Inflammatory macrophage treated with lipopolysaccharide for 4 hours (primary cell): ENCODE measurements at regions not wholly inside any gene's neighbourhood (a gene's known extent, or its start where the extent isn't known, plus 50 kb on each side); places are given as distances from the start of the nearest gene placed in this dataset.

ENCODE experiments used
- DNase-seq: peaks from one replicate; pipeline ENCODE4 v3.0.0-alpha.2; 2020

DNA sequence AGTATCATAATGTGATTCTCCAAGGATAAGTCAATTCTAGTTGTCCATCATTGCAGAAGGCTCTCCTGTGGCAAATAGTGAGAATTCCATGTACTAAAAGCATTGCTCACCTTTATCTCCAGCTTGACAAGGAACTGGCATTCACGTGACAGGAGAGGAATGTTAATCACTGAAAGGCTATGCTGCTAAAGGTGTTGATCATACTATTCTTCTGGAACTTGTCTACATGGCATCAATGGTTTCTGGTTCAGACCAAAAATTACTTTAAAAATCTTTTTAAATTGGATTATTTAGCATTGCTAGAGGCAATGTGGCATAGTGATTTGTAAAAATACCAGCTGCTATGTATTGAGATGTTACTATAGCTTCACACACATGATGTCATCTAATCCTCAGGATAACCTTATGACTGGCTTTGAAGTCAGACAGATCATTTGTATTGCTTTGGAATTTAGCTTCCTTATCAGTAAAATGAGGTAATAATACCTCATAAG lies 414.4 kb downstream of the MTX2 start:
- DNase-seq, result no peak

DNA sequence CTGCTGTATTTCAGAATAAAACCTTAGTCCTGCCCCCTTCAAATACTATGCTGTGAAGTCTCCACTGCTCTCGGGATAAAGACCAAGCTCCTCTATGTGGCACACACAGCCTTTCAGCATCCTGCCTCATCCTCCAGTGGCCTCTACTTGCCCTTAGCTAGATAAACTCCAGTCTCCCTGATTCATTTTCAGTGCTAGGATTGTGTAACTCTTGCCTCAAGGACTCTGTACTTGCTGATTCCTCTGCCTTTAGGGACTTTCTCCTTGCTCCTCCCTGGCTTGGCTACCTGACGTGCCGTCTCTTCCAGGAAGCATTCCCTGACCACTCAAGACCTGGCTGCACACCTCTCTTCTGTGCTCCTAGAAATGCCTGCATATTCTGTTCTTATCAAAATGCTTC lies 416.7 kb downstream of the MTX2 start:
- DNase-seq, result no peak

DNA sequence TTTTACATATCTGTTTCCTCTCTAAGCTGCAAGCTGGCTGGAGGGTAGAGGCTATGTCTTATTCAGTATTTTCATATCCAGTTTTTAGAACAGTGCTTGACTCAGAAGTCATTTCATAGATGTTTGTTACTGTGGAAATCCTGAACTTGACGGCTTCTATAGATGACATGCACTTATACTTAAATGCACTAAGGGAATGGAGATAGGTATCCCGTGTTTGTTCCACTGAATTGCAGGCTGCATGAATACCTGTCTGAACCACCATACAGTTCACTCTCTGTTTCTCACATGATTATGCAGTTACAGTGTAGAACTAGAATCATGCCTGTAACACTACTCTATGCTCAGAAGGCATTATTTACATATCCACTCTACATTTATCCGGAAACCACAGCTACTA lies 417.1 kb downstream of the MTX2 start:
- no peak for DNase-seq

DNA sequence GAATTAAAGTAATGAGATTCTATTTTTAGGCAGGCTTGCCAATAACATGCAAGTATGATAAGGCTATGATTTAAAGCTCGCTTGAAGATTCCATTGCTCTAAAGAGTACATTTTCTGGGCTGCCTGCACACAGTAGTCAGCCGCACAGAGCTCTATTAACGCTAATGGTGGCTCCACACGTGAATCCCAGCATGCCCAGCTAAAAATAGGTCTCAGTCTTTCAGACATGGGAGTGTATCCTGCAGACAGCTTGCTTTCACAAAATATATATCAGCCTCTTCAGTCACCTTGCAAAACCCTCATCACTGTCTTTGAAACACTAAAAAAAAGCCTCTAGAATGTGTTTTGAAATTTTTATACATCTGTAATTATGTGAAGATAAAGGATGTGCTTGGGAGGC lies 418.1 kb downstream of the MTX2 start:
- no peak for DNase-seq

DNA sequence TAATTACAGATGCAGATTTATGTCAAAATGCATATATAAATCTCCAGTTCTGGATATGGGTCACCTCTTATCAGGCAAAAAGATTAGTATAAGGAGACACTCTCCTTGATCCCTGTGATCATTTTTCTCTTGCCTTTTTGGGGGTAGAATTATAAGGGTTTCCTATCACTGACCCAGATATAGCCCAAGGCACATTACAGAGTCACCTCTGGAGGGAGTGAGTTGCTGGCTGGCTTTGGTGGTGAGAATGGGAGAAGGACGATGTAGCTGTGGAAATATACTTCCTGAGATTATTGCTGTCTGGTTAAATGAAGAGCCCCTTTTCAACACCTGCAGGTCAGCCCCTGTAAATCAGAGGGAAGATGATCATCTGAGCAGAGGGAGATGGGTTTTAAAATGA lies 418.7 kb downstream of the MTX2 start:
- no peak for DNase-seq

DNA sequence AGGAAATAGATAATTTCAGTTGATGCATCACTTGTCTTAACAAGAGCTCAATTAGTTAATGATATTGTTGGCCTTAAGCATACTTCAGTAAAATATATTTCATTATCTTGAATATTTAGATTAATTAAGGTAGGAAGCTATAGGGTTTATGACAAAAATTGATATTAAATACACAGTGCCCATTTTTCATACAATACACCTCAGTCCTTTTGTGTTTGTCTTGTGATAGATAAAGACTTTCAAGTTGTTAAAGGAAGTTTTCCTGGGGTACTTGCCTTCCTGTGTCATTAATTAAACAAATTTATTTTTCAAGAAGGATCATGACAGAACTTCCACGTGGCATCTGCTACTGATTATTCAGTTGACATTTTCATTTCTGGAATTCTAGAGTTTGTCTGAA lies 420.5 kb downstream of the MTX2 start:
- DNase-seq, result no peak

DNA sequence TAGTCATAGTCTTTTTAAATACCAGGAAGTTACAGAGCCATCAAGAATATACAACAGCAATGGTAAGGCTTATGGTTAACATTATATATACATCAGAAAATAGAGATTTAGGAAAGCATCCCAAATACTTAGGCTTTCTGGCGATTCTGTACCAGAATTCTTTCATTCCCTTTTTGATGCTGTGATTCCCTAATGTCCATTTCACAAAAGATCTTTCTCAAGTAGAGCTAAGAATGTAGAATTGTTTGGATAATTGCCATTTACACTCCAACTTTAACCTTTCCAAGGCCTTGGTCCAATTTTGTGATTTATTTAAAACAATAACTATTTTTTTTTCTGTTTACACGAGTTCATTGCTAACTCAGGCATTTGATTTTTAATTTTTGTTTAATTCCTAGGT lies 422.2 kb downstream of the MTX2 start:
- DNase-seq, result no peak

DNA sequence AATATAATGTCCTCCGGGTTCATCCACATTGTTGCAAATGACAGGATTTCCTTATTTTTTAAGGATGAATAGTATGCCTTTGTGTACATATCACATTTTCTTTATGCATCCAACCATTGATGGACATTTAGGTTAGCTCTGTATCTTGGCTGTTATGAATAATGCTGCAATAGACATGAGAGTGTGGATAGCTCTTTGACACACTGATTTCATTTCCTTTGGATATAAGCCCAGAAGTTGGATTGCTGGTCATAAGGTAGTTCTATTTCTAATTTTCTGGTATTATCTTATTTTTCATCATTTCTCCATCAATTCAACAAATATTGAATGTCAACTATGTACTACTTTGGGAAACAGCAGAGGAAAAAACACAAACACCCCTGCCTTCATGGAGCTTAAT lies 423.3 kb downstream of the MTX2 start:
- no peak for DNase-seq

DNA sequence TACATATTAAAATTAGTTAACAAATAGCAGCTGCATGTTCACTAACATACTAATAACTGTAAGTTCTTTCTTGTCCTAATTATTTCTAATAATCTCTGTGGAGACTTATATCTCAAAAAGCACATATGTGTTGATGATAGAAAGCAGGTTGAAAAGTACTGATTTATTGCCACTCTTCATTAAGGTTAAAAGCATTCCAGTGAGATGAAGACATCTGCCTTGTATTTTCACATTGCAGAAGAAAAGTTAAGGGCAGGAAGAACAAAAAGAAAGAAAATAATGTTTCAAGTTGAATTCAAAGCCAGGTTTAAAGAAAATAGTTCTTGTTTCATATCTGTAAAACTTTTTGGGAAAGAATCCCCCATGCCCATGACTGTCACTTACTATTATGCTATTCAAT lies 429.9 kb downstream of the MTX2 start:
- DNase-seq, result no peak

DNA sequence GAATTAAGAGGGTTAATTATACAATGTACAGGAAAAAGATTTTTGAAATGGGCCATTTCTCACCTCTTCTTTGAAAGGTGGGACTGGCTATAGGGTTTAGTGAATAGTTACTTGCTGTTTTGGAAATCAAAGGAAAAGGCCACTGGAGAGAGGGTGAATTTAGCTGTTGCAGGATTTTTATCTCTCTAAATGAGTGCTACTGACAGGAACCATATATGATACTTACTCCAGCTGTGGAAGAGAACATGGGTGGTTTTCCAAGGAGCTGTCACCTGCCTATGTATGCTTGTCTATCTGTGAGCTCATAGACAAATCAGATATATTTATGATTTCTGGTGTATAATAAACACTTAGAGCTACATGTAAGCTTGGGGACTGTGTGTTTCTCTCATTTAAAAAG lies 430.4 kb downstream of the MTX2 start:
- no peak for DNase-seq

DNA sequence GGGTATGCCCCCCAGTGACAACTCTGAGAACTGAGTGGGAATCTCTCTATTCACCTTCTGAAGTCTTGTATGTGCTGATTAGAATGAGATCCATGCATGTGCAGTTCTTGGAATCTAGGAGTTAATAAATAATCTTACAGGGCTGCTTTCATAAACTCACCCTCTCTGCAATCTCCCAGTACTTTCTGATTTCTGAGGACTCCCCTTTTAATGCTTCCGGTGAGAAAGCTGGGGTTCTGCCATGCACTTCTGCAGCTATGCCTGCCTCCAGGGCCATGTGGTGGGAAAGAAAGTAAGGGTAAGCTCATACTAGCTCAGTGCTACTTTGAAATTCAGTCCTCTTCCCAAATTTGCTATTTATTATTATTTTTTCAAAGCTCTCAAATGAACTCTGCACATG lies 432.9 kb downstream of the MTX2 start:
- no peak for DNase-seq

DNA sequence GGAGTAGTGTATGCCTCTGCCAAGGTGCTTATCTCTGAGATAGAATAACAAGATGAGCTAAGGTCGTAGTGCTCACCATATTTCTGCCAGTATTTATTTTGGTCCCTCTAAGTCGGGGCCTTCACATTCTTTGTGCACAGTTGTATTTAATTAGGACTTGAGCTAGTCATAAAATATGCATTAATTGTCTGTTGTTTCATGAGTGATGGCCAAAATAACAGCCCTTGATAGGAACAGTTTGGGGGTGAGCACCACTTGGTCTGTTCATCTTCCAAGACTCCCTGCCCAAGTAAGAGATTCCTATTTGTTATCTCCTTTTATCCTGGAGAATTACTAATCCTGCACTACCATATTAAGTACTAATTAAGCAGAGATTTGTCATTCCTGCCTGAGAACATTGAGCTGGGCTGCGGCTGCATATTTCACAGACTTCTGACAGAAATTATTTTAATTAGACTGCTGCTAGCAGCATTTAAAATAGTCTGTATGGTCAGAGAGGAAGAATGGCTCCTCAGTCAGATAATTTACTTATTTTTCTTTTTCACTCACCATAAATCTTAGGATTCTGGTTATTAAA lies 435.1 kb downstream of the MTX2 start:
- DNase-seq, result no peak

DNA sequence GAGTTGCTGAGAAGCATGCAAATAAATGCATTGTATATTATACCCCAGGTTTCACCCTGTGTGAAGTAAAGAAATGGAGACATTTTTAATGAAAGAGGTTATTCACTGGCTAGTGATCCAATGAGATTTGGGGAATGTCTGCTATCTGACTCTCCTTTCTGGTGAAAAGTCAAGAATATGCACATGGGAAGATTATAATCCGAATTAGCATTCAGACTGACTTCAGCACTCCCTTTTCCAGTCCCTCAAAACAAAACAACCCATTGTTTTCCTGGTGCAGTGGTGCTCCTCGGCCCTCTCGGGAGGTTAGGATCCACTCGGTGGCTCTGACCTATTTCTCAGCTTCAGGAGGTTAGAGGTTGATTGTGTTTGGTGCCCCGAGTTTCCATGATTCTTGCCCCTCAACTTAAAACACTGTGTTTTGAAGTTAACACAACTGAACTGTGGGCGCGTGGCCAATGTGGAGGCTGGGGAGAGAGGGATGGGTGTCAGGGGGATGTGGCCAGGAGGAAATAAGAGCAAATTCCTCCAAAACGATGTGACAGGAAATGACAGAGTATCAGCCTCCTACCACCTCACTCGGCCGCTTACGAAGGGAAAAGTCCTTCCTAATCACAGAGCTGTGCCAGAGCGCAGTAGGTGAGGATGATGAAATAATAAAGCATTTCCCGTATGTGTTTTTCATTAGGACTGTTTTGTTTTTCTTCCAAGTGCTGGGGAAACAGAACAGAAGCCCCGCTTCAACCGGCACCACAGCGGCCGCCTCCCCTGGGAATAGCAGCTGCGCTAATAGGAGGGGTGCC lies 440.1 kb downstream of the MTX2 start:
- no peak for DNase-seq

DNA sequence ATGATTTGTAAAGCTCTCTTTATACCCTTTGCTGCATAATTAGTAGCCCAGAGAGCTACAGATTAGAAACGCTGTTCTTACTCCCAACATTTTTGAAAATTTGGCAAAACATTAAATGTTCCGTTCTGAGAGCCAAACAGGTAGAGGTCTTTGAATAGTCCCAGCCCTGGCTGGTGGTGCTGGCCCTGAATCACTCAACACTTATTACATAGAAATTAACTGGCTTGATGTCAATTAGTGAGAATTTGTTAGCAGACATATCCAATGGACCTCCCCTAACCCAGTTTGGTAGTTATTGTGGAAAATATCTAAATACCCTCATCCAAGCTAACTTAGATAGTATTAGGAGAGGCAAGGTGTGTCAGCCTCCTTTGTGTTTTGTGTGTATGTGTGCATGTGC lies 440.7 kb downstream of the MTX2 start:
- no peak for DNase-seq

DNA sequence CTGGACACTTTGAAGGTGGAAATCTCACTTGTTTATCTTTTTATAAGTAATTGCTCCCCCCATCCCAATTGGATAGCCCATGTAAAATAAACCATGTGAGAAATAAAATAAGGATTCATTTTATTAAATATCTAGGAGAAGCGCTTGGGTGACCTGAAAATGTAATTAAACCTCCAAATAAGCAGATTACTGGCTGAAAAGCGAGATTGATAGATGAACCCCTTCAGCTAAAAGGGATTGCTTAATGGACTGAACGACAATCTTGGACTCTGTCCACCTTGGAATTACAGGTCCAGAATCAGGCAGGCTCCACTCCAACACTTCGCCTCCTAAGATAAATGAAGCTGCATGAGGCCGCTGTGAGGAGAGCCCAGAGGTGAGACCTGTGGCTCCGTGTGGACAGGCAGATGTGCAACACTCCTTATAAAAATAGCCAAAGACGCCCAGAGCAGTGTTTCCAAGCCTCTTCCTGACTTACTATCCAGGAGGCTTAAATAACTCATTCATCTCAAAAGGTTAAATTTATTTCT lies 441.5 kb downstream of the MTX2 start:
- DNase-seq, result no peak

DNA sequence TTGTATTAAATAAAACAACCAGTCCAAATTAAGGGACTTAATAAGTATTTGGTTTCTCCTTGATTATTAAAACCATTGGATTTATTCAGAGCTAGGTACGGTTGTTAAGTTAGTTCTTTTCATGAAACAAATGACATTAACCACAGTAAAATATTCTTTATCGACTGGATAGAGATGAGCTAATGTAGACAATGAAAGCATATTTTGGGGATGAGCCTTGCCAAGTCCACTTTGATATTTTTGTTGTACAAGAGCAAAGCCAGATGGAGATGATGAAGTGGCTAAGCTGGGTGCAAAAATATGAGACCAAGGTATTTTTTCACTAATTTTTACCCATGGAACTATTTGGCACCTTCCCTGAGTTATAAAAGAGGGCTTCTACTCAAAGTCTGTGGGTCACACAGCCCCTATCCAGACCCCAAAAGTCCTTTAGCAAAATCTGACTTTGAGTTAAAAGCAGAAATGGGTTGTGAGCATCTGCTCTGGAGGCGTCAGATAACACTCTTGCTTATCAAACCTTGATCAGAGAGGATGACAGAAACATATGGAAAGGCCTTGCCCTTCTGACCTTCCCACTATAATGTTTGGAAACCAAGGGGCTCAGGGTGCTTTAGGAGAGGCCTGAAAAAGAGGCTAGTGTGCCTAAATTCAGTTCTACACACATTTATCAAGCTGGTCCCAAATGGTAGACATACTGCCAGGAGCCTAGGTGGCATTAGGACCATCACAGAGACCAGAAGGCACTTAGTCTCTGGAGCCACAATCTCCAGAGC lies 456.8 kb downstream of the MTX2 start:
- DNase-seq, result no peak

DNA sequence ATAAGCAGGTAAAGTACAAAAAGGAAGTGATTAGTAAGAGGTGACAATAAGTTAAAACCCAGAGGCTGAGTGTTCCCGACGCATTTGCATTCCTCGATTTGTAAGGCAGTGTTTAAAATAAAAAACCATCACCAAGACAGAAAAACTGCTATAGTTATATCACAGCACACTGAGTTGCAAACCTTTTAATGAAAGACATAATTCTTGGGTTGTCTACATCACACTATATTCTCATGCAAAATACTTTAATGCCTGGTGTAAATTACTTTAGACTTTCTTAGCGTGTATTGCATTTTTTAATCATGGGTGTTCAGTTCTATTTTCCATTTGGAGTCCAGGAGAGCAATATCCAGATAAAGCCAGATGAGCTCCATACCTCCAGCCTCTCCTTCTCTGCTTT lies 458.5 kb downstream of the MTX2 start:
- DNase-seq, result no peak

DNA sequence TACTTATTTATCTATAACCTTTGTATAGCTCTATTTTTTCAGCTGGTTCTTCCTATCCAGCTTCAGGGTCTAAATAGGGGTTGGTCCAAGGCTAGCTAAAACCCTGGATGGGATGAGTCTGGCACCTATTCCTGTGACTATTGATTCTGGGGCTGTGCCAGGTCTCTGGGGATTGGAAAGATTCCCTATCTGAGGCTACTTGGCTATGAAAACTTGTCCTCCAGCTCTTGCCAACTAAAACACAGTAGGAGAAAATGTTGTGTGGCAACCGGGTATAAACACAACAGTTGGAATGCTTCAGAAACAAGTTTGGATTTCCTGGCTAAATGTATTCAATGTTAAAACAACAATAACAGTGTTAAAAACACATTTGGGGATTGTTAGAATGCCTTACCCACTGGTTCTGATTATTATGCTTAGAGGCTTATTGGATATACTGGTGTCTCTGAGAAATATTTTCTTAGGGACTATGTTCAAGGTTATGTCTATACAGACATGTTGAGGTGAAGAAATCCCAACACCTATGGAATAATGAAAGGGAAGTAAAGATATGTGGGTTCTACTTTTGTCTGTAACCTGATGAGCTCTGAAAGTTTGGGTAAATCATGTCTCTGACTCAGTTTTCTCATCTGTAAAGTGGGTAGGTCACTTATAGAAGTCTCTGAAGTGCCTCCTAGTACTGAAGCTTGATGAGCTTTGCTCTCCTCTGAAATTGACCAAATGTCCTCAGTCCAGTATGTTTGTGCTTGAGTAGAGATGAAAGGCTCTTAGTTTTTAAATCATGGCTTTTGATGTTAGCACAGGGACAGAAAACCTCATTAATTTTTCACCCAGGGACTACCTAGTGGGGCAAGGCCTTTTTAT lies 460.7 kb downstream of the MTX2 start:
- no peak for DNase-seq

DNA sequence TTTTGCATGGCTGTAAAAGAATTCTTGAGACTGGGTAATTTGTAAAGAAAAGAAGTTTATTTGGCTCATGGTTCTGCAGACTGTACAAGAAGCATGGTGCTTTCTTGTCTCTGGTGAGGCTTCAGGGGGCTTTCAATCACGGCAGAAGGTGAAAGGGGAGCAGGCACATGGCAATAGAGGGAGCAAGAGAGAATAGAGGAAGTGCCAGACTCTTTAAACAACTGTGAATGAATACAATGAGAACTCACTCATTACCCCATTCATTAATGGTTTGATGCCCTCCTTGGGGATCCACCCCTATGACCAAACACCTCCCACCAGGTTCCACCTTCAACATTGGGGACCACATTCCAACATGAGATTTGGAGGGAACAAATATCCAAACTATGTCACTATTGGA lies 463.5 kb downstream of the MTX2 start:
- DNase-seq, result no peak

DNA sequence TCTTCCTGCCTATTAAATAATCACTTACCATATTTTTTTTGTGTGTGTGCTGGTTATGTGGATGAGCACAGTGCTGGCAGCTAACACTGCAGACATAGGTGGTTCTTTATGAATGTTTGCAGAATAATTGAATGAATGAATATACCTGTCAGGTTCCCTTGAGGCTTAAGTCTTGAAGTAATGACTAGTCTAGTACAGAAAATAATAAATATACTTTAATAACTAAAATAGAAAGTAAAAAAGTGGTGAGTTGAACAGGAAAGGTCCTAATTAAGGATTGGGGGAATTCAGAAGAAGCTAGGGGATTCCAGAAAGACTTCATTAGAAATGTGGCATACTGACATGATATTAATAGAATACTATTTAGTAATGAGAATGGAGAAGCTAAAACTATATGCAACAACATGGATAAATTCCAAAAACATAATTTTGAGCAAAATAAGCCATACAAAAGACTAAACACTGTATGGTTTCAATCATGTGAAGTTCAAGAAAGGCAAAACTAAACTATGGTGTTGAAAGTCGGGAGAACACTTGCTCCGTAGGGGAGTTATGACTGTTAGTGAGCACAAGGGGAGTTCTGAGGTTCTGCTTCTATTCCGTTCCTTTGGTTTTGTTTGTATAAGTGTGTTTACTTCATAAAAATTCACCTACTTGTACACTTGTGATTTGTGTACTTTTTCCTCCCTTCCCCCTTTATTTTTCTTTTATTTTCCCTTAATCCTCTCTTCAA lies 464.6 kb downstream of the MTX2 start:
- no peak for DNase-seq

DNA sequence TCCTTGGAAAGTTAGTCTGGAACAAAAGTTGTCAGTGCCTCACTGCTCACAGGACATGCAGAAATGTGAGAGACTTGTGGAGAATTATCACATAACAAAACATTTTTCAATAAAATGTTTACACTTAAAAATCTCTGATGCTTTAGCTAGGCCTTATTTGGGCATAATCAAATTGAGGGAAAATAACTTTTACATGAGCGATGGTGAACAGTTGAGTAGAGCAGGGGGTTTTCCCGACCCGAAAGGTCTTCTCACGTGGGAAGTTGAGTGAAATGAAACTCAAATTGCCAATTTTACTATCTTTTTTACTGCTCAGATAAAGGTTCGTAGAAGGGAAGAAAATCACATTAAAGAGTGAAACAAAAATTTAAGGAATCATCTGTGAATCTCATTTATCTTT lies 465.6 kb downstream of the MTX2 start:
- no peak for DNase-seq

DNA sequence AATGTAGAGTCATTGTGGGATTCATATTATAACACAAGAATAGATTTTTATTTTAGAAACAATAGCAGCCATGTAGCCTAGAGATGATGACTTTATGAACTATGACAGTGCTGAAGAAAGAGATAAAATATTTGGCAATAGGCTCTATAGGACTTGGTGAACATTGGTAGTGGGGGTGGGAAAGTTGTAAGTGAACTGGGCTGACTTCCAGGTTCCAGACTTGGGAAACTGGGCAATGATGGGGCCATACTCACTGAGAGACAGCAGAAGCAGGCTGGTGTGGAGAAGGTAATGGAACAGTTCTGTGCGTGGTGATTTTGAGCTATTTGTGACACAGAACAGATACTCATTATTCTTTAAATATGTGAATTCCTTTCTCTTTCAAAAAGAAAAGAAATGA lies 470.3 kb upstream of the HNRNPA3 start:
- DNase-seq, result no peak
